ENCODE measurements at regions not wholly inside any gene's neighbourhood (a gene's known extent, or its start where the extent isn't known, plus 50 kb on each side); places are given as distances from the start of the nearest gene placed in this dataset.

GRCh38 chr1:54465351-54465811 lies 59.2 kb upstream of the SSBP3 start:
- Histone ChIP-seq H3K27ac (ENCODE audit: low read length) (no peak overlapping the region), H3K27me3 (ENCODE audit: control insufficient read depth, insufficient read depth, low read length) (no peaks in the 10 kb centered on the region), H3K4me1 (ENCODE audit: control insufficient read depth, insufficient read depth, low read length) (no peaks in the 10 kb centered on the region; the same call in 1 of the 2 replicates), H3K36me3 (ENCODE audit: control insufficient read depth, insufficient read depth, low read length) (no peaks in the 10 kb centered on the region), H3K4me3 (ENCODE audit: low read depth in 2 of 2, low read length in 2 of 2) (no peak overlapping the region), H3K9me3 (ENCODE audit: control insufficient read depth, insufficient read depth, low read depth, low read length) (no peaks in the 10 kb centered on the region)
- ATAC-seq: no peak
- intact Hi-C loops (cut with micrococcal nuclease; ENCODE audit: unreplicated experiment) (no loop called here), in situ Hi-C loops (cut with HindIII; ENCODE audit: low pct_unique_long_range_greater_than_20kb, low sequenced_read_pairs) (no loop called here)
- BruUV-seq (replicated peaks): no TSS peak
- TF ChIP-seq TCF7L2 (IDR thresholded peaks at IDR 0.05; ENCODE audit: low read depth, low read length): no peak
- TF ChIP-seq, protein P1, sequence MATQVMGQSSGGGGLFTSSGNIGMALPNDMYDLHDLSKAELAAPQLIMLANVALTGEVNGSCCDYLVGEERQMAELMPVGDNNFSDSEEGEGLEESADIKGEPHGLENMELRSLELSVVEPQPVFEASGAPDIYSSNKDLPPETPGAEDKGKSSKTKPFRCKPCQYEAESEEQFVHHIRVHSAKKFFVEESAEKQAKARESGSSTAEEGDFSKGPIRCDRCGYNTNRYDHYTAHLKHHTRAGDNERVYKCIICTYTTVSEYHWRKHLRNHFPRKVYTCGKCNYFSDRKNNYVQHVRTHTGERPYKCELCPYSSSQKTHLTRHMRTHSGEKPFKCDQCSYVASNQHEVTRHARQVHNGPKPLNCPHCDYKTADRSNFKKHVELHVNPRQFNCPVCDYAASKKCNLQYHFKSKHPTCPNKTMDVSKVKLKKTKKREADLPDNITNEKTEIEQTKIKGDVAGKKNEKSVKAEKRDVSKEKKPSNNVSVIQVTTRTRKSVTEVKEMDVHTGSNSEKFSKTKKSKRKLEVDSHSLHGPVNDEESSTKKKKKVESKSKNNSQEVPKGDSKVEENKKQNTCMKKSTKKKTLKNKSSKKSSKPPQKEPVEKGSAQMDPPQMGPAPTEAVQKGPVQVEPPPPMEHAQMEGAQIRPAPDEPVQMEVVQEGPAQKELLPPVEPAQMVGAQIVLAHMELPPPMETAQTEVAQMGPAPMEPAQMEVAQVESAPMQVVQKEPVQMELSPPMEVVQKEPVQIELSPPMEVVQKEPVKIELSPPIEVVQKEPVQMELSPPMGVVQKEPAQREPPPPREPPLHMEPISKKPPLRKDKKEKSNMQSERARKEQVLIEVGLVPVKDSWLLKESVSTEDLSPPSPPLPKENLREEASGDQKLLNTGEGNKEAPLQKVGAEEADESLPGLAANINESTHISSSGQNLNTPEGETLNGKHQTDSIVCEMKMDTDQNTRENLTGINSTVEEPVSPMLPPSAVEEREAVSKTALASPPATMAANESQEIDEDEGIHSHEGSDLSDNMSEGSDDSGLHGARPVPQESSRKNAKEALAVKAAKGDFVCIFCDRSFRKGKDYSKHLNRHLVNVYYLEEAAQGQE (IDR thresholded peaks at IDR 0.05; ENCODE audit: insufficient read depth in 1 of 2, low read depth in 2 of 2, low read length in 1 of 2): no peak
- no peak for TF ChIP-seq POLR2AphosphoS5 (IDR thresholded peaks at IDR 0.05; ENCODE audit: low read depth, low read length)
- CTCF ChIA-PET: interaction anchor here (0.6 kb wide), 1 partner anchor 31 kb away, joined by 3 read pairs; no protein-coding TSS in a partner anchor
- DNase-seq (ENCODE audit: low read depth, low spot score): no peak
- POLR2A ChIA-PET: no interaction called here

GRCh38 chr1:54464477-54465146 lies 58.4 kb upstream of the SSBP3 start:
- in situ Hi-C loops (cut with HindIII; ENCODE audit: low pct_unique_long_range_greater_than_20kb, low sequenced_read_pairs) (no loop called here), intact Hi-C loops (cut with micrococcal nuclease; ENCODE audit: unreplicated experiment) (no loop called here)
- no peak for TF ChIP-seq POLR2AphosphoS5 (IDR thresholded peaks at IDR 0.05; ENCODE audit: low read depth, low read length)
- TF ChIP-seq SIN3A (IDR thresholded peaks at IDR 0.05; ENCODE audit: borderline replicate concordance, insufficient read depth, low read depth, low read length): no peak
- TF ChIP-seq TCF7L2 (IDR thresholded peaks at IDR 0.05; ENCODE audit: low read depth, low read length): no peak
- TF ChIP-seq, protein P1 (IDR thresholded peaks at IDR 0.05; ENCODE audit: insufficient read depth in 1 of 2, low read depth in 2 of 2, low read length in 1 of 2): no peak
- TF ChIP-seq, protein P2, sequence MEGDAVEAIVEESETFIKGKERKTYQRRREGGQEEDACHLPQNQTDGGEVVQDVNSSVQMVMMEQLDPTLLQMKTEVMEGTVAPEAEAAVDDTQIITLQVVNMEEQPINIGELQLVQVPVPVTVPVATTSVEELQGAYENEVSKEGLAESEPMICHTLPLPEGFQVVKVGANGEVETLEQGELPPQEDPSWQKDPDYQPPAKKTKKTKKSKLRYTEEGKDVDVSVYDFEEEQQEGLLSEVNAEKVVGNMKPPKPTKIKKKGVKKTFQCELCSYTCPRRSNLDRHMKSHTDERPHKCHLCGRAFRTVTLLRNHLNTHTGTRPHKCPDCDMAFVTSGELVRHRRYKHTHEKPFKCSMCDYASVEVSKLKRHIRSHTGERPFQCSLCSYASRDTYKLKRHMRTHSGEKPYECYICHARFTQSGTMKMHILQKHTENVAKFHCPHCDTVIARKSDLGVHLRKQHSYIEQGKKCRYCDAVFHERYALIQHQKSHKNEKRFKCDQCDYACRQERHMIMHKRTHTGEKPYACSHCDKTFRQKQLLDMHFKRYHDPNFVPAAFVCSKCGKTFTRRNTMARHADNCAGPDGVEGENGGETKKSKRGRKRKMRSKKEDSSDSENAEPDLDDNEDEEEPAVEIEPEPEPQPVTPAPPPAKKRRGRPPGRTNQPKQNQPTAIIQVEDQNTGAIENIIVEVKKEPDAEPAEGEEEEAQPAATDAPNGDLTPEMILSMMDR (IDR thresholded peaks at IDR 0.05): no peak
- Histone ChIP-seq H3K36me3 (ENCODE audit: control insufficient read depth, insufficient read depth, low read length) (no peaks in the 10 kb centered on the region), H3K4me1 (ENCODE audit: control insufficient read depth, insufficient read depth, low read length) (peaks cover 3% of the 10 kb centered on the region; the same call in 1 of the 2 replicates), H3K9me3 (ENCODE audit: control insufficient read depth, insufficient read depth, low read depth, low read length) (no peaks in the 10 kb centered on the region), H3K27ac (ENCODE audit: low read length) (no peak overlapping the region), H3K4me3 (ENCODE audit: low read depth in 2 of 2, low read length in 2 of 2) (no peak overlapping the region), H3K27me3 (ENCODE audit: control insufficient read depth, insufficient read depth, low read length) (no peaks in the 10 kb centered on the region)
- ChIA-PET CTCF (interaction anchor here (0.6 kb wide), 2 partner anchors 24 to 31 kb away, joined by 3 to 4 read pairs; no protein-coding TSS in a partner anchor), POLR2A (no interaction called here)
- DNase-seq (ENCODE audit: low read depth, low spot score) (no peak), ATAC-seq (no peak; the same call in 1 of the 2 replicates)
- no TSS peak for BruUV-seq (replicated peaks)

Measured in Panc1 (cell line).